ENCODE measurements at regions not wholly inside any gene's neighbourhood (a gene's known extent, or its start where the extent isn't known, plus 50 kb on each side); places are given as distances from the start of the nearest gene placed in this dataset.

GRCh38 chr1:82343381-82343780 is 542.6 kb downstream of the ADGRL2 start:
- TF ChIP-seq REST (IDR thresholded peaks at IDR 0.05; ENCODE audit: insufficient read depth in 1 of 2, low read depth in 2 of 2, low read length in 2 of 2) = no peak
- no peak for TF ChIP-seq SIN3A (IDR thresholded peaks at IDR 0.05; ENCODE audit: borderline replicate concordance, insufficient read depth, low read length)
- no peak for TF ChIP-seq POLR2AphosphoS5 (IDR thresholded peaks at IDR 0.05; ENCODE audit: low read depth, low read length)
- no peak for TF ChIP-seq TAF1 (IDR thresholded peaks at IDR 0.05; ENCODE audit: borderline replicate concordance, insufficient read depth, low read length)
